ENCODE measurements at regions not wholly inside any gene's neighbourhood (a gene's known extent, or its start where the extent isn't known, plus 50 kb on each side); places are given as distances from the start of the nearest gene placed in this dataset.

GRCh38 chr15:96243701-96244100 lies 86.8 kb upstream of the NR2F2 start:
- TF ChIP-seq POLR2A (IDR thresholded peaks at IDR 0.05), result no peak
- TF ChIP-seq POLR2AphosphoS5 (IDR thresholded peaks at IDR 0.05), result no peak
- no peak for TF ChIP-seq CTCF (IDR thresholded peaks at IDR 0.05)
